Stromal cell of bone marrow (primary cell): ENCODE measurements at regions not wholly inside any gene's neighbourhood (a gene's known extent, or its start where the extent isn't known, plus 50 kb on each side); places are given as distances from the start of the nearest gene placed in this dataset.
A peak's percentile ranks its signal among the peaks of the same experiment; 100 is the strongest.

Experiments used
- DNase-seq: peaks from one replicate; pipeline ENCODE4 v3.0.0-alpha.2; 2012; ENCODE audit warnings: low read depth

DNA sequence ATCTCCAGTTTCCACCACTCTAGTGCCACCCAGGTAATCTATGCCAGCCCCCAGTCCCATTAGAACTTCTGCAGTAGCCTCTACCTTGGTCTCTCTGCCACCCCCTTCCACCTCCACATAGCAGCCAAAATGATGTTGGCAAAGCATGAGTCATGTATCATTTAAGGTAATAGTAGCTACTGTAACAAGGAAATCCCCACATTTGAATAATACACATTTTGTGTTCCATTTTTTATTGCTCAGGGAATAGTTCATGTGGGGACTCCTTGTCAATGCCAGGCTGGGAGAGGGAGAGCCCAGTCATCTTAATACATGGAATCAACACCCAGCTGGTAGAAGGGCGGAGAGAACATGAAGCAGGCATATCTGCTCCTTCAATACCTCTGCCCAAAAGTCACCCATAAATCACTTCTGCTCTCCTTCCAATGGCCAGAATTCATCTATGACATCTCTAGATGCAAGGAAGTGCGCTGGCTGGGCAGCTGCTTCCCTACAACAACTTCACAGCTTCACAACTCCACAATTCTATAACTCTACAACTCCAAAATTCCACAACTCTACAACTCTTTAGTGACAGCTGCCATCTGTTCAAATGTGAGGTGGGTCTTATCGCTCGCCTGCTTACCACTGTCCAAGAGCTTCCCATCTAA lies 70.6 kb upstream of the GLS start:
- no peak for DNase-seq

DNA sequence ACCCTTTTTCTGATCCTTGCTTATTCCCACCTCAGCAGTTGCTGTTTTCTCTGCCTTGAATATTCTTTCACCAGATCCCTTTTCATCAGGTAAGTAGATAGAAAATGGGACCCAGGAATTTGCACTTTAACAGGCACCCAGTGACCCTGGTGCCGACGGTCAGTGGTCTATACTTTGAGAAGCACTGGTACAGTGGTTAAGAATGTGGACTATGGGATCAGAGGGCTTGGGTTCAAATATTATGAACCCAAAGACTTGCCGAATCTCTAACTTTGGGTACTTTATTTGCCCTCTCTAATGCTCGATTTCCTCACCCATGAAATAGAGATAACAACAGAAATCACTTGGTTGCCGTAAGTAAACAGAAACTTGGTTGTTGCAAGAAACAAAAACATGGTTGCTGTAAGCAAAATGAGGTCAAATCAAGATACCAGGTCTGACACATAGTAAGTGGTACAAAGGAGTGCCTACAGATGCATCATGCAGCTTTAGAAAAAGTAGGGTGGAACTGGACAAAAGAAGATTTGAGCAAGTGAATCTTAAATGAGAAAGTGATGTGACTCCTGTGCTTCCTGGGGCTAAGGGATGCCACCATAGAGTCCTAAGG lies 69.5 kb upstream of the GLS start:
- DNase-seq = no peak

DNA sequence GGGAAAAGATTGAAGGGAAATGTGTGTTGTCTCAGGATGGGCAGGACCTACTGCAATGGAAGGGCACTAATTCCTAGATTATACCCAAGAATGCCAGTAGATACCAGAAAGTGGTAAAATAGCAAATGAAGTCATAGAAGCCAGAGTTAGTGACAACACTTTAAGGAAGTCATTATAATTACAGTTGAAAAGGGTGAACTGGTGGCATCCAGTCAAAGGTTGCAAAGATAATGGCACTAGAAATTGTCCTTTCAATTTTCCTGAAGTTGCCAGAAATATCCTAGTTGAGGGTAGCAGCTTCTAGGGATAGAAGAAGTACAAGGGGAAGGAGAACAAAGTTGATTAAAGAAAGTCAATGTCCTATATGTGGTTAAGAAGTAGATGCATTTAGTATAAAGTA lies 68.8 kb upstream of the GLS start:
- DNase-seq = no peak

DNA sequence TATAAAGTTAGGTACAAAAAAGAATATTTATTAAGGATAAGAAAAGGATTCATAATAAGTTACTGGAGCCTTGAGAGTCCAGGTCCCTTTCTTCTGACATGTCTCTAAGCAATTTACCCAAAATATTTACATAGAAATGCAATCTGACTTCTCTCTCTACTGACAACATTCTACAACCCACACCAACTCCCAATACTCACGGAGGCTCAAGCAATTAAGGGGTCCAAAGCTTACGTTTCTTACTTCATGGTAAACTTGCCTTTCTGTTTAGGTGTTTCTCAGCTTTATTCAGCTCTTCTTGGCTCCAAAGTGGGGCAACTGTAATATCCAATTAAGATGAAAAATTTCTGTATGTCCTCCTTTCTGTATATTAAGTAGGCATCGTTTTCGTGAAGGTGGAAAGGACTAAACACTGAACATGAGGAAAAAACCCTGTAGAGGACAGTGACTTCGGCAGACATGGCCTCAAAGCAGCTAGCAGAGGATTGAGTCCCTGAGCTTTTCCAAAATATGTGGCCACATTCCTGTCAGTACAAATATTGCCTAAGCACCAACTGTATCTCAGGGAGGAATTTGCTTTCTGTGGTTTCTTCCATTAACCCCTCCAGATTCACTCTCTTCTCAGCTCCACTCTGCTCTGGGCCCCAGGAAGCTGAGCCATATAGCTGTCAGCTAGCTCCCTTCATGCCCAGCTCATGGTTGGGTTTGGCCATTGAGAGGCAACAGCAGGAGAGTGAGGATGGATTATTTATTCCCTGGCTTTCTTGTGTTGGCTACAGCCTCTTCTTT lies 67.9 kb upstream of the GLS start:
- no peak for DNase-seq

DNA sequence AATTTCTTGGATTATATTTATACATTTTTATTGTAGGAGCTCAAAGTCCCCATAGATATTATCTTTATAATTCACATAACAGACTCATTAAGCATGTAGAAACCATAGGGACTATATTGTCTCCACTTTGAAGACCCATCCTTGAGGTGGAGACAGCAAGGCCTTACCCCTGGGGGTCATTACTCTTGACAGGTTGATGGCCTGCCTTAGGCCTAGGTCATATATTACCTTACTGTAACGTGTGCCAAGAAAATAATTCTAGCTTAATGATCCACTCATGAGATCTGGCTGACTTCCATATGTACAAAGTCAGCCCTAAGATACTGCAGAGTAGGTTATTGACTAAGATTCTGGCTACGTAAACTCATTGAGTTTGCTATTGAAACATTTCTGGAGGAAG lies 65.4 kb upstream of the GLS start:
- no peak for DNase-seq

GRCh38 chr2:190817082-190817481 lies 63.5 kb upstream of the GLS start:
- DNase-seq = no peak

DNA sequence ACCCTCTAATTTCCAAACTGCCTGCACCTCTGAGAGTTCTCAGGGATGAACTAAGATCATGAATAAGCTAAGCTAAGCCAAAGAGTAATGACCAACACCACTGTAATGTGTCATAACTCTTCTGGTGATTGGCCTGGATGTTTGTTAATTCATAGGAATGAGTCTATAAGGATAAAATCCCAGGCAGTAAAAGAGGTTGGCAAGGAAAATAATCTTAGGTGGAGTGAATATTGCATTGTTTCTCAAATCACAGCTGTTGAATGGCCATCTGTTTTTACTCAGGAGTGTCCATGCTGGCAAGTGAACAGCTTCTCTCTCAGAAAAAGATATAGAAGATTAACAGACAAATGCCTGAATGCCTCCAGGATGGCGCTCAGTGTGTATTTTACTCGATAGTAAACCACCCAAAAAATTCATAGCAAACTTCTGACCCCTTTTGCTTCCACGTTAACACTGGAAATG lies 60.8 kb upstream of the GLS start:
- DNase-seq = peak; percentile 51

DNA sequence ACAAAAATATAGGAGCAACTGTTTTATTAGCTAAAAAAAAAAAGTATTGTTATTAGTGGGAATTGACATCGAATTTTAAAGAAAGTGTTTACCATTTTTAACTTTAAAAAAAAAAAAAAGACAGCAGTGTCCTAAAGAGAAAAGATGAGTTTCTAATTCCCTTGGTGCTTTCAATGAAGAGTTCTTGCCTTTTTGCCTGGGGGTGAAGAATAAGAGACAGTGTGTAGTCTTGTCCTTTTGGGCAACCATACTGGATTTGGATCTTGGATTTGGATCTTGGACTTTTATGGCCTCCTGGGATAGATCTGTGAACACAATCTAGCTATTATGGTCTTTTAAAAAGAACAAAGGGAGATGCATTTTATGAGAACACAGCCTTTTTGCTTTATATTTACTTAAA lies 60.2 kb upstream of the GLS start:
- DNase-seq = no peak

DNA sequence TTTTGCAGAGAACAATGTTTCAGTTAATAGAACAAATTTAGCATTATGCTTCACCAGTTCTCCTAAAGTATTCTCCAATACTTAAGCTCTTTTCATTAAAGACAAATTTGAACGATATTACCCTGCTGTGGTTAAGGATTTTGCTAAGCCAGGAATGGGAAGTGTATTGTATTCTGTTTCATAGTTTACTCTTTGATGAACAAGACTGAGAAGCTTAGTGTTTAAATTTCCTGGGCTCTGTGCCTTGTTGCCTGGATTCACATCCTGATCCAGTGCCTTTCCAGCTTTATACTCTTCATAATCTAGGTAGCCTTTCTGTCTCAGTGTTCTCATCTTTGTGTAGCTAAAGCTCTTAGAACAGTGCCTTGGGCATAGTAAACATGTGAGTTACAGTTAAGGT lies 58.6 kb upstream of the GLS start:
- no peak for DNase-seq

DNA sequence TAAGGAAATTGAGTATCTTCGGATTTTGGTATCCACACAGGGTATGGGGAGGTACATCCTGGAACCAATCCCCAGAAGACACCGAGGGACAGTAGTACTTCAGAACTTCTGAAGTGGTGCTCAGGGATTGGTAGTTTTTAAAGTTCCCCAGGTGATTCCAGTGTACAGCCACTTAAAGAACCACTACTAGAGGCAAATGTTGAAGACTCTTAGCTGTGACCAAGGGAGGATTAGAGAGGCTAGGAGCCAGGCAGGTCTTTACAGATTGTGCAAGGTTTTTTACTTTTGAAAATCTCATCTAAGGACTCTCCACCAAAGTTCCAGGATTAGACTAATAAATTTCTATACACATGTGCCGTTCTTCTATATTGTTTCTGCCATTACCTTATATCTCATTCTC lies 52.9 kb upstream of the GLS start:
- no peak for DNase-seq

DNA sequence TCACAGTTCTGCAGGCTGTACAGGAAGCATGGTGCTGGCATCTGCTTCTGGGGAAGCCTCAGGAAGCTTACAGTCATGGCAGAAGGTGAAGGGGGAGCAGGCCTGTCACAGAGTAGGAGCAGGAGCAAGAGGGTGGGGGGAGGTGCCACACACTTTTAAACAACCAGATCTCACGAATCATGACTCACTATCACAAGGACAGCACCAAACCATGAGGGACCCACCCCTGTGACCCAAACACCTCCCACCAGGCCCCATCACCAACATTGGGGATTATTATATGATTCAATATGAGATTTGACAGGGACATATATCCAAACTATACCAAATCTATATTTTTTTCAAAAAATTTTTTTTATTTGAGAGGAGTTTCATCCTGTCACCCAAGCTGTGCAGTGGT lies 51.0 kb upstream of the GLS start:
- DNase-seq = no peak
